ENCODE measurements at regions not wholly inside any gene's neighbourhood (a gene's known extent, or its start where the extent isn't known, plus 50 kb on each side); places are given as distances from the start of the nearest gene placed in this dataset.

GRCh38 chr13:55673910-55674309 is 1466.8 kb upstream of the PRR20A start:
- H3K9me3 ChIP-seq (ENCODE audit: low read depth, low read length) = peaks cover 4% of the 10 kb centered on the region
- DNase-seq (ENCODE audit: insufficient read length, low spot score, missing footprints) = no peak
- no peaks in the 10 kb centered on the region for H3K27me3 ChIP-seq (ENCODE audit: insufficient read depth, low read length)
- H3K4me3 ChIP-seq (ENCODE audit: insufficient read depth, low read length) = no peak overlapping the region
- no peaks in the 10 kb centered on the region for H3K36me3 ChIP-seq (ENCODE audit: insufficient read depth, low read length)
- H4K20me1 ChIP-seq (ENCODE audit: insufficient read depth, low read length) = no peaks in the 10 kb centered on the region
- no peaks in the 10 kb centered on the region for H3K79me2 ChIP-seq (ENCODE audit: insufficient read depth, low read length)
- no peak overlapping the region for H2AFZ ChIP-seq (ENCODE audit: low read length)
- no peak for TF ChIP-seq CTCF (IDR thresholded peaks at IDR 0.05; ENCODE audit: extremely low read depth, low read depth, low read length)
- no peaks in the 10 kb centered on the region for H3K4me1 ChIP-seq (ENCODE audit: insufficient read depth, low read length)
- H3K27ac ChIP-seq (ENCODE audit: low read depth, low read length) = no peak overlapping the region
- no peak overlapping the region for H3K4me2 ChIP-seq (ENCODE audit: insufficient read depth, low read length)

GRCh38 chr13:55682776-55683175 is 1457.9 kb upstream of the PRR20A start:
- H3K4me3 ChIP-seq (ENCODE audit: insufficient read depth, low read length) = no peak overlapping the region
- no peaks in the 10 kb centered on the region for H4K20me1 ChIP-seq (ENCODE audit: insufficient read depth, low read length)
- peaks cover 3% of the 10 kb centered on the region for H3K9me3 ChIP-seq (ENCODE audit: low read depth, low read length)
- no peaks in the 10 kb centered on the region for H3K36me3 ChIP-seq (ENCODE audit: insufficient read depth, low read length)
- no peak for TF ChIP-seq CTCF (IDR thresholded peaks at IDR 0.05; ENCODE audit: extremely low read depth, low read depth, low read length)
- H3K4me1 ChIP-seq (ENCODE audit: insufficient read depth, low read length) = no peaks in the 10 kb centered on the region
- no peaks in the 10 kb centered on the region for H3K27me3 ChIP-seq (ENCODE audit: insufficient read depth, low read length)
- H3K27ac ChIP-seq (ENCODE audit: low read depth, low read length) = no peak overlapping the region
- H2AFZ ChIP-seq (ENCODE audit: low read length) = no peak overlapping the region
- no peak for DNase-seq (ENCODE audit: insufficient read length, low spot score, missing footprints)
- H3K4me2 ChIP-seq (ENCODE audit: insufficient read depth, low read length) = no peak overlapping the region
- H3K79me2 ChIP-seq (ENCODE audit: insufficient read depth, low read length) = no peaks in the 10 kb centered on the region

GRCh38 chr13:55705526-55705925 is 1435.2 kb upstream of the PRR20A start:
- Histone ChIP-seq H3K4me3 (ENCODE audit: insufficient read depth, low read length) (no peak overlapping the region), H4K20me1 (ENCODE audit: insufficient read depth, low read length) (no peaks in the 10 kb centered on the region), H2AFZ (ENCODE audit: low read length) (no peak overlapping the region), H3K79me2 (ENCODE audit: insufficient read depth, low read length) (no peaks in the 10 kb centered on the region), H3K36me3 (ENCODE audit: insufficient read depth, low read length) (no peaks in the 10 kb centered on the region), H3K4me1 (ENCODE audit: insufficient read depth, low read length) (no peaks in the 10 kb centered on the region), H3K4me2 (ENCODE audit: insufficient read depth, low read length) (no peak overlapping the region), H3K27me3 (ENCODE audit: insufficient read depth, low read length) (no peaks in the 10 kb centered on the region), H3K27ac (ENCODE audit: low read depth, low read length) (no peak overlapping the region), H3K9me3 (ENCODE audit: low read depth, low read length) (peaks cover 2% of the 10 kb centered on the region)
- no peak for TF ChIP-seq CTCF (IDR thresholded peaks at IDR 0.05; ENCODE audit: extremely low read depth, low read depth, low read length)
- DNase-seq (ENCODE audit: insufficient read length, low spot score, missing footprints) = no peak

- no peak overlapping the region for H2AFZ ChIP-seq (ENCODE audit: low read length)
- no peak for DNase-seq (ENCODE audit: insufficient read length, low spot score, missing footprints)
- peaks cover 2% of the 10 kb centered on the region for H3K9me3 ChIP-seq (ENCODE audit: low read depth, low read length)
- H3K4me1 ChIP-seq (ENCODE audit: insufficient read depth, low read length) = no peaks in the 10 kb centered on the region
- no peak overlapping the region for H3K4me2 ChIP-seq (ENCODE audit: insufficient read depth, low read length)
- no peak overlapping the region for H3K27ac ChIP-seq (ENCODE audit: low read depth, low read length)
- H3K79me2 ChIP-seq (ENCODE audit: insufficient read depth, low read length) = no peaks in the 10 kb centered on the region
- TF ChIP-seq CTCF (IDR thresholded peaks at IDR 0.05; ENCODE audit: extremely low read depth, low read depth, low read length) = no peak
- no peaks in the 10 kb centered on the region for H3K36me3 ChIP-seq (ENCODE audit: insufficient read depth, low read length)
- H4K20me1 ChIP-seq (ENCODE audit: insufficient read depth, low read length) = no peaks in the 10 kb centered on the region
- no peak overlapping the region for H3K4me3 ChIP-seq (ENCODE audit: insufficient read depth, low read length)
- H3K27me3 ChIP-seq (ENCODE audit: insufficient read depth, low read length) = no peaks in the 10 kb centered on the region
Observed at GRCh38 chr13:55705971-55706370, 1434.7 kb upstream of the PRR20A start.

Measured in osteoblast (primary cell).